Upper lobe of left lung (tissue), 6 donors: ENCODE measurements at regions not wholly inside any gene's neighbourhood (a gene's known extent, or its start where the extent isn't known, plus 50 kb on each side); places are given as distances from the start of the nearest gene placed in this dataset.

Experiments used
- ATAC-seq, 2 donors: fragments of 200-7000 bp; cut with Tn5 transposase; one replicate each; pipeline ENCODE4 v1.9.1; 2022; ENCODE audit warnings: mild to moderate bottlenecking in 2 of 2, moderate library complexity in 2 of 2; ENCODE audit not compliant: low FRiP score in 2 of 2
- DNase-seq, 2 donors: peaks; one replicate each; pipeline ENCODE4 v3.0.0-alpha.2; 2019 to 2020
- H3K27ac ChIP-seq, 4 donors: fragments of 200-600 bp; sonication (generic); one replicate each; pipeline ENCODE4 v1.5.1; 2016 to 2019
- H3K27me3 ChIP-seq, 4 donors: fragments of 200-600 bp; sonication (generic); one replicate each; pipeline ENCODE4 v1.5.1; 2017 to 2019
- H3K36me3 ChIP-seq, 4 donors: fragments of 200-600 bp; sonication (generic); one replicate each; pipeline ENCODE4 v1.5.1; 2016 to 2019
- H3K4me1 ChIP-seq, 4 donors: fragments of 200-600 bp; sonication (generic); one replicate each; pipeline ENCODE4 v1.5.1; 2018 to 2019
- H3K4me3 ChIP-seq, 4 donors: fragments of 200-600 bp; sonication (generic); one replicate each; pipeline ENCODE4 v1.5.1; 2017 to 2019; ENCODE audit warnings: mild to moderate bottlenecking in 2 of 4, moderate library complexity in 1 of 4
- H3K9me3 ChIP-seq, 4 donors: fragments of 200-600 bp; sonication (generic); one replicate each; pipeline ENCODE4 v1.5.1; 2018 to 2019
- CTCF ChIP-seq, 6 experiments: fragments of 450-650 bp in 4 of 6; fragments of 200-600 bp in 2 of 6; sonication (generic) in 2 of 6; IDR thresholded peaks; one replicate each; pipeline ENCODE4 v1.5.1; 2016 to 2019; ENCODE audit warnings: antibody characterized with exemption in 6 of 6
- EP300 ChIP-seq, 4 donors: sonication (generic); formaldehyde crosslinking; IDR thresholded peaks; one replicate each; pipeline ENCODE4 v1.5.1; 2017; ENCODE audit warnings: antibody characterized with exemption in 4 of 4, control low read depth in 2 of 4
- POLR2A ChIP-seq, 4 donors: fragments of 450-650 bp; IDR thresholded peaks; one replicate each; pipeline ENCODE4 v1.5.1; 2016 to 2017; ENCODE audit warnings: antibody characterized with exemption in 4 of 4, mild to moderate bottlenecking in 2 of 4
- POLR2AphosphoS5 ChIP-seq, 2 donors: sonication (generic); formaldehyde crosslinking; IDR thresholded peaks; one replicate each; pipeline ENCODE4 v1.5.1; 2017; ENCODE audit warnings: antibody characterized with exemption in 2 of 2
- WGBS, 2 donors: methylation state at CpG; one replicate each; pipeline ENCODE4 v1.1.5; 2017 to 2018; 5-methylcytosine and 5-hydroxymethylcytosine counted together
- donor health status: DM: no; HTN: no; CAD: no; lungs with moderate emphysema.
- donor health status: DM: no; HTN: yes; CAD: no; lungs with severe emphysema.

GRCh38 chr2:224104668-224105386 lies 65.7 kb upstream of the SERPINE2 start:
- TF ChIP-seq POLR2AphosphoS5 (IDR thresholded peaks at IDR 0.05) (no peak), EP300 (IDR thresholded peaks at IDR 0.05) (no peak), CTCF (IDR thresholded peaks at IDR 0.05) (no peak), POLR2A (IDR thresholded peaks at IDR 0.05) (no peak)
- no peaks in the 10 kb centered on the region for H3K4me1 ChIP-seq
- H3K27me3 ChIP-seq, result no peaks in the 10 kb centered on the region
- no peak overlapping the region for H3K27ac ChIP-seq
- no peaks in the 10 kb centered on the region for H3K9me3 ChIP-seq
- H3K36me3 ChIP-seq, result no peaks in the 10 kb centered on the region
- no peak for DNase-seq
- no peak for ATAC-seq
- H3K4me3 ChIP-seq, result no peak overlapping the region
- WGBS, 2 donors, result 82 to 83% methylated on average over 1 of the region's 1 CpG

GRCh38 chr2:224103651-224104050 lies 64.6 kb upstream of the SERPINE2 start:
- Histone ChIP-seq H3K4me1 (no peaks in the 10 kb centered on the region), H3K27me3 (no peaks in the 10 kb centered on the region), H3K27ac (no peak overlapping the region), H3K9me3 (no peaks in the 10 kb centered on the region), H3K36me3 (no peaks in the 10 kb centered on the region), H3K4me3 (no peak overlapping the region)
- ATAC-seq (no peak), DNase-seq (no peak)
- 68 to 78% methylated on average over 5 of the region's 5 CpGs for WGBS, 2 donors
- TF ChIP-seq EP300 (IDR thresholded peaks at IDR 0.05), result no peak

GRCh38 chr2:224102991-224103390 lies 63.9 kb upstream of the SERPINE2 start:
- H3K9me3 ChIP-seq, result no peaks in the 10 kb centered on the region
- no peak for DNase-seq
- 39 to 43% methylated on average over 1 of the region's 1 CpG for WGBS, 2 donors
- H3K36me3 ChIP-seq, result no peaks in the 10 kb centered on the region
- H3K27me3 ChIP-seq, result no peaks in the 10 kb centered on the region
- no peak for TF ChIP-seq EP300 (IDR thresholded peaks at IDR 0.05)
- no peak for TF ChIP-seq POLR2A (IDR thresholded peaks at IDR 0.05)
- no peak overlapping the region for H3K27ac ChIP-seq
- H3K4me3 ChIP-seq, result no peak overlapping the region
- no peaks in the 10 kb centered on the region for H3K4me1 ChIP-seq
- ATAC-seq, result no peak

- Histone ChIP-seq H3K27ac (no peak overlapping the region), H3K27me3 (no peaks in the 10 kb centered on the region), H3K4me3 (no peak overlapping the region), H3K9me3 (no peaks in the 10 kb centered on the region), H3K4me1 (no peaks in the 10 kb centered on the region), H3K36me3 (no peaks in the 10 kb centered on the region)
- peak in 1 of 2 donors; percentile 91 for ATAC-seq
- 59 to 65% methylated on average over 4 of the region's 4 CpGs for WGBS, 2 donors
- no peak for TF ChIP-seq EP300 (IDR thresholded peaks at IDR 0.05)
- no peak for TF ChIP-seq POLR2AphosphoS5 (IDR thresholded peaks at IDR 0.05)
- TF ChIP-seq CTCF (IDR thresholded peaks at IDR 0.05), result no peak
- no peak for TF ChIP-seq POLR2A (IDR thresholded peaks at IDR 0.05)
- DNase-seq, result no peak
Measured at GRCh38 chr2:224101820-224102630, 62.9 kb upstream of the SERPINE2 start.

GRCh38 chr2:224099861-224100643 lies 61.0 kb upstream of the SERPINE2 start:
- H3K4me3 ChIP-seq, result no peak overlapping the region
- no peak overlapping the region for H3K27ac ChIP-seq
- TF ChIP-seq EP300 (IDR thresholded peaks at IDR 0.05), result no peak
- TF ChIP-seq POLR2AphosphoS5 (IDR thresholded peaks at IDR 0.05), result no peak
- TF ChIP-seq POLR2A (IDR thresholded peaks at IDR 0.05), result no peak
- no peaks in the 10 kb centered on the region for H3K9me3 ChIP-seq
- H3K4me1 ChIP-seq, result no peaks in the 10 kb centered on the region
- no peaks in the 10 kb centered on the region for H3K36me3 ChIP-seq
- no peaks in the 10 kb centered on the region for H3K27me3 ChIP-seq
- no peak for DNase-seq
- no peak for ATAC-seq
- 76 to 78% methylated on average over 4 of the region's 4 CpGs for WGBS, 2 donors
